GM23338 (cell line): ENCODE measurements at regions not wholly inside any gene's neighbourhood (a gene's known extent, or its start where the extent isn't known, plus 50 kb on each side); places are given as distances from the start of the nearest gene placed in this dataset.

Experiments
- ATAC-seq: fragments of 200-7000 bp; cut with Tn5 transposase; 3 replicates; pipeline ENCODE4 v1.9.1; 2020
- DNase-seq: peaks from one replicate; pipeline ENCODE4 v3.0.0-alpha.2; 2015; ENCODE audit warnings: low spot score
- H2AFZ ChIP-seq: fragments of 200-600 bp; sonication (generic); 2 replicates; pipeline ENCODE4 v1.8.0; 2016; ENCODE audit warnings: antibody characterized with exemption, mild to moderate bottlenecking, moderate library complexity
- H3F3A ChIP-seq: fragments of 200-600 bp; sonication (generic); replicated peaks from 2 replicates; pipeline ENCODE4 v1.8.0; 2017; ENCODE audit warnings: antibody characterized with exemption, mixed run types, low read depth
- H3K27ac ChIP-seq: fragments of 200-600 bp; sonication (generic); 2 replicates; pipeline ENCODE4 v1.6.1; 2016; ENCODE audit warnings: low read depth
- H3K27me3 ChIP-seq: fragments of 200-600 bp; sonication (generic); 2 replicates; pipeline ENCODE4 v1.8.0; 2016; ENCODE audit warnings: mild to moderate bottlenecking, mixed run types, moderate library complexity; ENCODE audit not compliant: insufficient read depth
- H3K36me3 ChIP-seq: fragments of 200-600 bp; sonication (generic); 2 replicates; pipeline ENCODE4 v1.8.0; 2016; ENCODE audit warnings: mild to moderate bottlenecking; ENCODE audit not compliant: insufficient read depth
- H3K4me1 ChIP-seq: fragments of 200-600 bp; sonication (generic); 2 replicates; pipeline ENCODE4 v1.8.0; 2016; ENCODE audit warnings: mild to moderate bottlenecking, moderate library complexity; ENCODE audit not compliant: insufficient read depth
- H3K4me2 ChIP-seq: fragments of 200-600 bp; sonication (generic); 2 replicates; pipeline ENCODE4 v1.7.1; 2017; ENCODE audit warnings: mixed run types
- H3K4me3 ChIP-seq: fragments of 200-600 bp; sonication (generic); 2 replicates; pipeline ENCODE4 v1.6.1; 2016; ENCODE audit warnings: mixed run types
- H3K79me2 ChIP-seq: fragments of 200-600 bp; sonication (generic); replicated peaks from 2 replicates; pipeline ENCODE4 v1.8.0; 2017; ENCODE audit warnings: mild to moderate bottlenecking; ENCODE audit not compliant: insufficient read depth
- H3K9me2 ChIP-seq: fragments of 200-600 bp; sonication (generic); 2 replicates; pipeline ENCODE4 v1.8.0; 2017; ENCODE audit not compliant: insufficient read depth
- H4K20me1 ChIP-seq: fragments of 200-600 bp; sonication (generic); replicated peaks from 2 replicates; pipeline ENCODE4 v1.8.0; 2017; ENCODE audit warnings: mild to moderate bottlenecking; ENCODE audit not compliant: insufficient read depth
- H3K27ac Mint-ChIP-seq: 2 replicates; pipeline ENCODE4 v1.8.0; 2020; ENCODE audit warnings: inconsistent platforms, mild to moderate bottlenecking, moderate library complexity, mixed read lengths
- H3K27me3 Mint-ChIP-seq: 3 replicates; pipeline ENCODE4 v1.8.0; 2022; ENCODE audit warnings: low read depth, mild to moderate bottlenecking, moderate library complexity, mixed read lengths, inconsistent platforms; ENCODE audit not compliant: insufficient read depth, poor library complexity
- H3K36me3 Mint-ChIP-seq: 3 replicates; pipeline ENCODE4 v1.8.0; 2021; ENCODE audit warnings: low read depth, mild to moderate bottlenecking, inconsistent platforms, moderate library complexity, mixed read lengths
- H3K4me1 Mint-ChIP-seq: 3 replicates; pipeline ENCODE4 v1.8.0; 2020; ENCODE audit warnings: mild to moderate bottlenecking, inconsistent platforms, mixed read lengths
- H3K4me3 Mint-ChIP-seq: 3 replicates; pipeline ENCODE4 v1.8.0; 2021; ENCODE audit warnings: moderate library complexity, mild to moderate bottlenecking, inconsistent platforms, mixed read lengths
- H3K9me3 Mint-ChIP-seq: 3 replicates; pipeline ENCODE4 v1.8.0; 2020; ENCODE audit warnings: moderate library complexity, mild to moderate bottlenecking, inconsistent platforms, mixed read lengths
- CREB1 ChIP-seq: fragments of 250-450 bp; sonication (Bioruptor Pico); IDR thresholded peaks from 2 replicates; pipeline ENCODE4 v1.5.0; 2020; ENCODE audit warnings: low read depth, mild to moderate bottlenecking, moderate library complexity
- EZH2 ChIP-seq: fragments of 200-600 bp; sonication (generic); IDR thresholded peaks from one replicate; pipeline ENCODE4 v1.8.0; 2017; ENCODE audit warnings: antibody characterized with exemption, mild to moderate bottlenecking, low read depth; ENCODE audit not compliant: unreplicated experiment
- JUNB ChIP-seq: IDR thresholded peaks from one replicate; pipeline ENCODE4 v1.6.1; 2016; ENCODE audit warnings: antibody characterized with exemption; ENCODE audit not compliant: unreplicated experiment
- NANOG ChIP-seq: IDR thresholded peaks from 2 replicates; pipeline ENCODE4 v1.6.1; 2016; ENCODE audit warnings: antibody characterized with exemption, borderline replicate concordance
- POLR2AphosphoS5 ChIP-seq: IDR thresholded peaks from 2 replicates; pipeline ENCODE4 v1.6.1; 2016; ENCODE audit warnings: antibody characterized with exemption, low read depth
- REST ChIP-seq: IDR thresholded peaks from one replicate; pipeline ENCODE4 v1.6.1; 2018; ENCODE audit warnings: antibody characterized with exemption; ENCODE audit not compliant: unreplicated experiment
- STAT1 ChIP-seq: IDR thresholded peaks from one replicate; pipeline ENCODE4 v1.6.1; 2016; ENCODE audit warnings: antibody characterized with exemption; ENCODE audit not compliant: unreplicated experiment
- ZNF114 ChIP-seq: fragments of 250-450 bp; sonication (Bioruptor Pico); IDR thresholded peaks from 2 replicates; pipeline ENCODE4 v1.5.0; 2020; ENCODE audit warnings: mild to moderate bottlenecking, moderate library complexity
- ZNF331 ChIP-seq: fragments of 250-450 bp; sonication (Bioruptor Pico); IDR thresholded peaks from 2 replicates; pipeline ENCODE4 v1.5.0; 2020; ENCODE audit warnings: low read depth, mild to moderate bottlenecking, moderate library complexity
- TF ChIP-seq, protein P1 (sequence below): IDR thresholded peaks from 2 replicates; pipeline ENCODE4 v1.6.1; 2016; ENCODE audit warnings: antibody characterized with exemption
- TF ChIP-seq, protein P2 (sequence below): fragments of 250-450 bp; sonication (Bioruptor Pico); IDR thresholded peaks from 2 replicates; pipeline ENCODE4 v1.5.0; 2020; ENCODE audit warnings: mild to moderate bottlenecking, moderate library complexity

- Histone ChIP-seq H4K20me1 (no peaks in the 10 kb centered on the region), H3K4me3 (no peak overlapping the region), H3K9me2 (no peaks in the 10 kb centered on the region; the same call in 1 of the 2 replicates), H2AFZ (no peak overlapping the region), H3K36me3 (no peaks in the 10 kb centered on the region), H3K79me2 (no peaks in the 10 kb centered on the region), H3K27ac (no peak overlapping the region), H3F3A (no peaks in the 10 kb centered on the region), H3K4me1 (no peaks in the 10 kb centered on the region), H3K27me3 (no peaks in the 10 kb centered on the region), H3K4me2 (no peak overlapping the region)
- Mint-ChIP-seq H3K9me3 (no peaks in the 10 kb centered on the region), H3K27me3 (no peaks in the 10 kb centered on the region), H3K4me1 (no peaks in the 10 kb centered on the region), H3K27ac (no peak overlapping the region), H3K36me3 (no peaks in the 10 kb centered on the region), H3K4me3 (no peak overlapping the region)
- DNase-seq (no peak), ATAC-seq (no peak)
- TF ChIP-seq ZNF331 (CRISPR knock-in tag) (no peak), JUNB (no peak), POLR2AphosphoS5 (no peak)
- TF ChIP-seq, protein P1, sequence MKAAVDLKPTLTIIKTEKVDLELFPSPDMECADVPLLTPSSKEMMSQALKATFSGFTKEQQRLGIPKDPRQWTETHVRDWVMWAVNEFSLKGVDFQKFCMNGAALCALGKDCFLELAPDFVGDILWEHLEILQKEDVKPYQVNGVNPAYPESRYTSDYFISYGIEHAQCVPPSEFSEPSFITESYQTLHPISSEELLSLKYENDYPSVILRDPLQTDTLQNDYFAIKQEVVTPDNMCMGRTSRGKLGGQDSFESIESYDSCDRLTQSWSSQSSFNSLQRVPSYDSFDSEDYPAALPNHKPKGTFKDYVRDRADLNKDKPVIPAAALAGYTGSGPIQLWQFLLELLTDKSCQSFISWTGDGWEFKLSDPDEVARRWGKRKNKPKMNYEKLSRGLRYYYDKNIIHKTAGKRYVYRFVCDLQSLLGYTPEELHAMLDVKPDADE = no peak
Measured at GRCh38 chr15:38857814-38858213, 293.2 kb upstream of the RASGRP1 start.

DNA sequence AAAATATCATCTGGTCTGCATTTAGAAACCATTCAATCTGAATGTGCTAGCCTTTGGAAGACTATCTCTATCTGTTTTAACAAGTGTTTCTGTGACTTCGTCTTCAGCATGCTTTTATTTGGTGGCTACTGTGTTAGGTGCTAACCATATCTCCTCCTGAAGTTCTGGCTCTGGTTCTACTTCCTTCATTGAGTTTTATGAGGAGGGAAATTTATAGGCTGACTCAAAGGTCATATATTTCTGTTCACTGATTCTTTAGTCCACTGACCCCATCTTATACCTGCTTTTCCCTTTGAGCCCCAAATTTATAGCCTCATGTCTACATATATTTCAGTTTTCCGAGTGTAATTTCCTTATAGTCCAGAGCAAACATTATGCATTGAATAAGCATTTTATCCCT lies 295.0 kb upstream of the RASGRP1 start:
- no peaks in the 10 kb centered on the region for H3K9me3 Mint-ChIP-seq
- H3K4me1 Mint-ChIP-seq = peaks cover 3% of the 10 kb centered on the region; the same call in 2 of the 3 replicates
- Histone ChIP-seq H4K20me1 (no peaks in the 10 kb centered on the region), H3K27ac (no peak overlapping the region), H3F3A (no peaks in the 10 kb centered on the region), H3K36me3 (no peaks in the 10 kb centered on the region), H3K79me2 (no peaks in the 10 kb centered on the region), H3K27me3 (no peaks in the 10 kb centered on the region), H2AFZ (no peak overlapping the region), H3K4me3 (no peak overlapping the region), H3K9me2 (no peaks in the 10 kb centered on the region; the same call in 1 of the 2 replicates), H3K4me1 (no peaks in the 10 kb centered on the region), H3K4me2 (no peak overlapping the region)
- H3K27me3 Mint-ChIP-seq = no peaks in the 10 kb centered on the region
- H3K36me3 Mint-ChIP-seq = no peaks in the 10 kb centered on the region
- no peak for ATAC-seq
- H3K27ac Mint-ChIP-seq = no peak overlapping the region
- H3K4me3 Mint-ChIP-seq = no peak overlapping the region
- no peak for DNase-seq
- TF ChIP-seq ZNF331 (CRISPR knock-in tag) = no peak
- TF ChIP-seq, protein P2, sequence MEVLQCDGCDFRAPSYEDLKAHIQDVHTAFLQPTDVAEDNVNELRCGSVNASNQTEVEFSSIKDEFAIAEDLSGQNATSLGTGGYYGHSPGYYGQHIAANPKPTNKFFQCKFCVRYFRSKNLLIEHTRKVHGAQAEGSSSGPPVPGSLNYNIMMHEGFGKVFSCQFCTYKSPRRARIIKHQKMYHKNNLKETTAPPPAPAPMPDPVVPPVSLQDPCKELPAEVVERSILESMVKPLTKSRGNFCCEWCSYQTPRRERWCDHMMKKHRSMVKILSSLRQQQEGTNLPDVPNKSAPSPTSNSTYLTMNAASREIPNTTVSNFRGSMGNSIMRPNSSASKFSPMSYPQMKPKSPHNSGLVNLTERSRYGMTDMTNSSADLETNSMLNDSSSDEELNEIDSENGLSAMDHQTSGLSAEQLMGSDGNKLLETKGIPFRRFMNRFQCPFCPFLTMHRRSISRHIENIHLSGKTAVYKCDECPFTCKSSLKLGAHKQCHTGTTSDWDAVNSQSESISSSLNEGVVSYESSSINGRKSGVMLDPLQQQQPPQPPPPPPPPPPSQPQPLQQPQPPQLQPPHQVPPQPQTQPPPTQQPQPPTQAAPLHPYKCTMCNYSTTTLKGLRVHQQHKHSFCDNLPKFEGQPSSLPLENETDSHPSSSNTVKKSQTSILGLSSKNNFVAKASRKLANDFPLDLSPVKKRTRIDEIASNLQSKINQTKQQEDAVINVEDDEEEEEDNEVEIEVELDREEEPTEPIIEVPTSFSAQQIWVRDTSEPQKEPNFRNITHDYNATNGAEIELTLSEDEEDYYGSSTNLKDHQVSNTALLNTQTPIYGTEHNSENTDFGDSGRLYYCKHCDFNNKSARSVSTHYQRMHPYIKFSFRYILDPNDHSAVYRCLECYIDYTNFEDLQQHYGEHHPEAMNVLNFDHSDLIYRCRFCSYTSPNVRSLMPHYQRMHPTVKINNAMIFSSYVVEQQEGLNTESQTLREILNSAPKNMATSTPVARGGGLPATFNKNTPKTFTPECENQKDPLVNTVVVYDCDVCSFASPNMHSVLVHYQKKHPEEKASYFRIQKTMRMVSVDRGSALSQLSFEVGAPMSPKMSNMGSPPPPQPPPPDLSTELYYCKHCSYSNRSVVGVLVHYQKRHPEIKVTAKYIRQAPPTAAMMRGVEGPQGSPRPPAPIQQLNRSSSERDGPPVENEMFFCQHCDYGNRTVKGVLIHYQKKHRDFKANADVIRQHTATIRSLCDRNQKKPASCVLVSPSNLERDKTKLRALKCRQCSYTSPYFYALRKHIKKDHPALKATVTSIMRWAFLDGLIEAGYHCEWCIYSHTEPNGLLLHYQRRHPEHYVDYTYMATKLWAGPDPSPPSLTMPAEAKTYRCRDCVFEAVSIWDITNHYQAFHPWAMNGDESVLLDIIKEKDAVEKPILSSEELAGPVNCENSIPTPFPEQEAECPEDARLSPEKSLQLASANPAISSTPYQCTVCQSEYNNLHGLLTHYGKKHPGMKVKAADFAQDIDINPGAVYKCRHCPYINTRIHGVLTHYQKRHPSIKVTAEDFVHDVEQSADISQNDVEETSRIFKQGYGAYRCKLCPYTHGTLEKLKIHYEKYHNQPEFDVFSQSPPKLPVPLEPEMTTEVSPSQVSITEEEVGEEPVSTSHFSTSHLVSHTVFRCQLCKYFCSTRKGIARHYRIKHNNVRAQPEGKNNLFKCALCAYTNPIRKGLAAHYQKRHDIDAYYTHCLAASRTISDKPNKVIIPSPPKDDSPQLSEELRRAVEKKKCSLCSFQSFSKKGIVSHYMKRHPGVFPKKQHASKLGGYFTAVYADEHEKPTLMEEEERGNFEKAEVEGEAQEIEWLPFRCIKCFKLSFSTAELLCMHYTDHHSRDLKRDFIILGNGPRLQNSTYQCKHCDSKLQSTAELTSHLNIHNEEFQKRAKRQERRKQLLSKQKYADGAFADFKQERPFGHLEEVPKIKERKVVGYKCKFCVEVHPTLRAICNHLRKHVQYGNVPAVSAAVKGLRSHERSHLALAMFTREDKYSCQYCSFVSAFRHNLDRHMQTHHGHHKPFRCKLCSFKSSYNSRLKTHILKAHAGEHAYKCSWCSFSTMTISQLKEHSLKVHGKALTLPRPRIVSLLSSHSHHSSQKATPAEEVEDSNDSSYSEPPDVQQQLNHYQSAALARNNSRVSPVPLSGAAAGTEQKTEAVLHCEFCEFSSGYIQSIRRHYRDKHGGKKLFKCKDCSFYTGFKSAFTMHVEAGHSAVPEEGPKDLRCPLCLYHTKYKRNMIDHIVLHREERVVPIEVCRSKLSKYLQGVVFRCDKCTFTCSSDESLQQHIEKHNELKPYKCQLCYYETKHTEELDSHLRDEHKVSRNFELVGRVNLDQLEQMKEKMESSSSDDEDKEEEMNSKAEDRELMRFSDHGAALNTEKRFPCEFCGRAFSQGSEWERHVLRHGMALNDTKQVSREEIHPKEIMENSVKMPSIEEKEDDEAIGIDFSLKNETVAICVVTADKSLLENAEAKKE (CRISPR knock-in tag) = no peak
- TF ChIP-seq NANOG = no peak
- no peak for TF ChIP-seq STAT1
- no peak for TF ChIP-seq CREB1 (CRISPR knock-in tag)
- no peak for TF ChIP-seq ZNF114 (CRISPR knock-in tag)
- no peak for TF ChIP-seq EZH2
- TF ChIP-seq REST = no peak
